Right ventricle myocardium superior (tissue), 1 donor: ENCODE measurements at regions not wholly inside any gene's neighbourhood (a gene's known extent, or its start where the extent isn't known, plus 50 kb on each side); places are given as distances from the start of the nearest gene placed in this dataset.
"Not testable (repeated sequence)": the region's sequence is repeated elsewhere in the genome, so short reads cannot be mapped to it uniquely, and the experiment has no call there.

ENCODE experiments used
- ATAC-seq: fragments of 200-7000 bp; cut with Tn5 transposase; one replicate; pipeline ENCODE4 v1.9.1; 2020; ENCODE audit warnings: mild to moderate bottlenecking; ENCODE audit not compliant: poor library complexity
- DNase-seq: peaks from one replicate; pipeline ENCODE4 v3.0.0-alpha.2; 2020
- intact Hi-C: fragments of 100-400 bp; cut with DNase I; formaldehyde crosslinking; loops from one replicate; pipeline ENCODE4 v1.11.2; 2022
- donor health status: DM: no; HTN: yes; CAD: no; lungs with severe emphysema.

DNA sequence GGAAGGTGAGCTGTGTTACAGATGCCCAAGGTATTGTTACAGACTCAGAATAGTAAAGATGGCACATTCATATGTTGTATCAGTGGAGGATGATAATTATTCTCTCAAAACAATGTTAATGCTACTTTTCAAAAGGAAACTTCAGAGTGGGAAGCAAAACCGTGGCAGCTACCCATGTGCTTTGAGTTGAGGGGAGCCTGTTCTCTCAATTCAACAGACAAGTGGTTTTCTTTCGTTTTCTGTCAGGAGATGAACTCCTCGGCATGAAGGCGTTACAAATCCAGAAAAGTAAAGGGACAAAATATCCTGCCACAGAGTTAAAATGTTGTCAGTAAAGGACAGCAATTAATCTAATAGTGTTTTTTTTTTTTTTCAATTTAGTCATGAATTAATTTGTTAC lies 629.4 kb upstream of the GBE1 start:
- DNase-seq (no peak), ATAC-seq (no peak)
- intact Hi-C loops: no loop called here

DNA sequence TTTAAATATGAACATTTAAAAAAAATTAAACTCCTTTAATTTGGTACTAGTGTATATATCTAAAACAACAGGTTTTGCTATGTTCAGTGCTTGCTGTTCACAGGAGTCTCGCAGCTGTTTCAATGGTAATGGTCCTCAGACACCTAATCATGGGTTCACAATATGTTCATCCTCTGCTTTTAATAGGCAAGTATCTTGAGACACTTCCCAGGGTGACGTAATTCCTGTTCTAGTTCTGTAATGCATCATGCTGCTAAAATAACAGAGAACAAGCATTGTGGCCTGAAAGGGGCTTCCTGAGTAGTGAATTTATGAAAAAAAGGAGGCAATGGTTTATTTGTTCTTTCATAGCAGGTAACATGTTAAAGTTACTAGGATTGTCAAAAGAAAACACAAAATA lies 625.2 kb upstream of the GBE1 start:
- ATAC-seq (no peak), DNase-seq (no peak)
- intact Hi-C loops: no loop called here

DNA sequence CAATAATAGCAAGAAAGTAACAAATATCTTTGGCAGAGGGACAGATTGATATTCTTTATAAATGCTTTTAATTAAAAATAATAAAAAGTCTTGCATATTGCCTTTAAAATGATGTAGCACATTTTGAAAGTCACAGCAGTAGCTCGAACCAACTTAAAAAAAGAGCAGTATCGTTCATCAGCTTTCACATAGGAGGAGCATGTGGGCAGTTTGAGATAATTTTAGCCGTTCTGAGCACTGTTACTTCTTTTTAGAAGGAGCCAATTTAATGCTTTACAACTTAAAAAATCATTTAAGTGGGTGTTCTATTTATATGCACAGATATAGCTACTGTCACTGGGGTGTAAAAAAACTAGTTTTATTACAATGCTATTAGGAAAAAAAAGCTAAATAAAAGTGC lies 622.7 kb upstream of the GBE1 start:
- DNase-seq: no peak
- intact Hi-C loops: no loop called here
- ATAC-seq: no peak

DNA sequence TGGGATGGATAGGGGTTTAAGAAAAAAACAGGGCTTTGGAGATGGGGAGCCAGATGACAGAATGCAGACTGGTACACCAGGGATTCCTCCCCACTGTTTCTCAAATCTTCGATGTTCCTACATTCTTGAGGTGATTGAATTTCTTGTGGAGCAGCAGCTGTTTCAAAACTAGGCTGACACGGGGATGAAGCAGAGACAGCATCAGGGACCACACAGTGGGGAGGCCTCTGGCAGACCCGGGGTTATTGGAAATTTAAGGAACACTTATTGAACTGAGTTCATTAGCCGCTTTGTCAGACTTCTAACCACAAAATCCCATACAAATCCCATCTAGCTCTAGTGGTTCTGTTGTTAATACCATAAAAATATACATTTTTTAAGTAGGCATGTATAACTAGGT lies 621.4 kb upstream of the GBE1 start:
- DNase-seq (no peak), ATAC-seq (no peak)
- intact Hi-C loops: no loop called here

DNA sequence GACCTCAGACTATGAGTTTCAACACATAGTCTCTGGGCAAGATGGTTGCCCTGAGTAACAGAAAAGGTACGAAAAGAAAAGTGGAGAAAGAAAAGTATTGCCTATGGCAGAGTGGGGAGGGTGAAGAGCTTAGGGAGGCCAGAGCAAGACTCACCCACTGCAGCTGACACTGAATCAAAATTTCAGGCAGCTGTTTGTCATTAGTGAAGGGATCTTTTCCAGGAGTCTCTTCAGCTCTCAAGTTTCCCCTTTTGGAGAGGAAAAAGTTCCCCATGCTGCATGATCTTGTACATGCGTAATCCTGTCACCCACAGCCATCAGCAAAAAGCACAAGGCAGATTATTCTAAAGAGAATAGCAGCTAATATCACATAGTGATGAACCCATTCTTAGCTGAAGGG lies 616.9 kb upstream of the GBE1 start:
- no peak for ATAC-seq
- intact Hi-C loops: no loop called here
- DNase-seq: no peak

DNA sequence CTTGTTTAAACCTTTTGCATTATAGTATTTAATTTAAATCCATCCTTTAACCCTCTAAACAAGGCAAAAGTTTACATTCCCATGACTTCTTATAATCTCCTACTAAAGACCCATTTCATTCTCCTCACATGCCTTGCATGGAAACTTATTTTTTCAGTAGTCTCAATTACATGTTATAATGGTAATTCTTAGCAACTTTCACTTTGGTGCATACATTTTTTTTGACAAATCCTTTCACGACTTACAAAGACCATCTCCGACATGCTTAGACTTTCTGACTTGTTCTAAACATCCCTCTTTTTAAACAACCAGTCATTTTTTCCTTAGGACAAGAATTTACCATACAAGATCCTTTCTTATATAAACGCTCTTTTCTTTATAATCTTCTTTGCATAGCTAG lies 615.4 kb upstream of the GBE1 start:
- ATAC-seq: no peak
- no peak for DNase-seq
- intact Hi-C loops: no loop called here

DNA sequence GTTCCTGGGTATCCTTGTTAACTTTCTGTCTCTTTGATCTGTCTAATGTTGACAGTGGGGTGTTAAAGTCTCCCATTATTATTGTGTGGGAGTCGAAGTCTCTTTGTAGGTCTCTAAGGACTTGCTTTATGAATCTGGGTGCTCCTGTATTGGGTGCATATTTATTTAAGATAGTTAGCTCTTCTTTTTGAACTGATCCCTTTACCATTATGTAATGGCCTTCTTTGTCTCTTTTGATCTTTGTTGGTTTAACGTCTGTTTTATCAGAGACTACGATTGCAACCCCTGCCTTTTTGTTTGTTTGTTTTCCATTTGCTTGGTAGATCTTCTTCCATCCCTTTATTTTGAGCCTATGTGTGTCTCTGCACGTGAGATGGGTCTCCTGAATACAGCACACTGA lies 612.4 kb upstream of the GBE1 start:
- ATAC-seq, intact Hi-C loops, DNase-seq: not testable (repeated sequence)

DNA sequence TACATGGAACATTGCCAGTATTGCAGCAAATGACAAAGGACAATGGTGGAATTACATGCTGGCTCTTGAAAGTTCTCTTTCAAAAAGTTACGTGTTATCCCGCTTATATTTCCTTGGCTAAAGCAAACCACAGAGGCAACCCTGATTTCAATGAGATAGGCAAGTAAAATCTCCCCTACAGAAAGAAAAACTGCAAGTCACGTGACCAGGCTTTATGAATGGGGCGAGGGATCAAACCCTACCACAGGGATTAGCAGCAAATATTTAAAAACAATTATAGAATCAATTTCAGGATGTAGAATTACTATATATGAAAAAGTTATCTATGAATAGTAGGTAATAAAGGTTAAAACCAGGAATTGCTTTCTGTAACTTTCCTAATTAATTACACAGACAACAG lies 603.4 kb upstream of the GBE1 start:
- ATAC-seq (no peak), DNase-seq (no peak)
- intact Hi-C loops: no loop called here

DNA sequence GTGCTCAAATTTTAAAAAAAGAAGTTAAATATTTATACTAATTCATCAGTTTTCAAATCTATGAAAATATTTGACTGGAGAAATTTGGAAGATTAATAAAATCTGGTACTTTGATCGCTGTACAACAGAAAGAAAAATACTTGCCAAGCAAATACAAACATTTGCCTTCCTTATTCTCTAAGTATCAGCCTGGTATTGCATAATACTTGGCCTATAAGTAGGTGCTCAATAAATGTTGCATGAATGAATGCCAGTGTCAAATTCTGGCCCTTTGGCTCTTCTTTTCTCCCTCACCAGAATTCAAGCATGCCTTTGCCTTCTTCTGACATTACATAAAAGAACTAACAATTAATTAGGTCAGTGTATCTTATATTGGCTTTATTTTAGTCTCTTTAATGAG lies 601.7 kb upstream of the GBE1 start:
- intact Hi-C loops: no loop called here

DNA sequence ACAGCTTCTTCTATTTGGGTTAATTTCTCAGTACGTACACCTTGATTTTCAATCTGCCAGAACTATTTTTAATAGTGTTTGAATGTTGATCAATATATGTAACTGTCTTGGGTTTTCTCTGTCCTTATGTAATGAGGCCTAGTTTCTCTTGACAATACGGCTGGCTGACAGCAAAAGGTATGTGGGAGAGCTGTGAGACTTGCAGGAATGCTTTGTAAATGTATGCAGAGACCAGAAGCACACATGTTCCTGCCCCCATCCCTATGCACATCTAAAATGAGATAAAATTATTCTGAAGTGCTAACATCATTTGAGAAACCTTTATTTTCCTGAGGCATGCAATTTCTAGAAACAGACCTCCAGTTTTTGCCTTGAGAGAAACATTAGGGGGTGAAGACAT lies 593.8 kb upstream of the GBE1 start:
- ATAC-seq (no peak), DNase-seq (no peak)
- intact Hi-C loops: no loop called here

More for the DNA sequence above, 601.7 kb upstream of the GBE1 start:
- ATAC-seq (no peak), DNase-seq (no peak)

DNA sequence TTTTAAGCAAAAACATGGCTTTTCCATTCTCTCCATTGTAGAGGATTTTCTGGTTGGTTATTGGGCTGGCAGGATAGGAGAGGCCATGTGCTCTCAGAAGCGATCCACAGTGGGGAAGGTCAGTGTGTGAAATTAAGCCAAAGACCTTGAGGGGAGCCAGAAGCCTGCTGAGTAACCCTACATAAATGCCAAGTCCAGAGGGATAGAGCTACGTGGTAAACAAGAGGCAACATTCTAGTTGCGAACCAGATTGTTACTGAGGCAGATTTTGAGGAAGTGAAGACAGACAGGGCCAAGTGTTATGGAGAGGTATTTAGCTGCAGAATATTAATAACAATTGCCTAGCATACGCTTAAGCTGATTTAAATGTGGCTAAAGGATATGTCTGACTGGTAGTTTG lies 592.8 kb upstream of the GBE1 start:
- peak; percentile 88 for ATAC-seq
- intact Hi-C loops: no loop called here
- no peak for DNase-seq

DNA sequence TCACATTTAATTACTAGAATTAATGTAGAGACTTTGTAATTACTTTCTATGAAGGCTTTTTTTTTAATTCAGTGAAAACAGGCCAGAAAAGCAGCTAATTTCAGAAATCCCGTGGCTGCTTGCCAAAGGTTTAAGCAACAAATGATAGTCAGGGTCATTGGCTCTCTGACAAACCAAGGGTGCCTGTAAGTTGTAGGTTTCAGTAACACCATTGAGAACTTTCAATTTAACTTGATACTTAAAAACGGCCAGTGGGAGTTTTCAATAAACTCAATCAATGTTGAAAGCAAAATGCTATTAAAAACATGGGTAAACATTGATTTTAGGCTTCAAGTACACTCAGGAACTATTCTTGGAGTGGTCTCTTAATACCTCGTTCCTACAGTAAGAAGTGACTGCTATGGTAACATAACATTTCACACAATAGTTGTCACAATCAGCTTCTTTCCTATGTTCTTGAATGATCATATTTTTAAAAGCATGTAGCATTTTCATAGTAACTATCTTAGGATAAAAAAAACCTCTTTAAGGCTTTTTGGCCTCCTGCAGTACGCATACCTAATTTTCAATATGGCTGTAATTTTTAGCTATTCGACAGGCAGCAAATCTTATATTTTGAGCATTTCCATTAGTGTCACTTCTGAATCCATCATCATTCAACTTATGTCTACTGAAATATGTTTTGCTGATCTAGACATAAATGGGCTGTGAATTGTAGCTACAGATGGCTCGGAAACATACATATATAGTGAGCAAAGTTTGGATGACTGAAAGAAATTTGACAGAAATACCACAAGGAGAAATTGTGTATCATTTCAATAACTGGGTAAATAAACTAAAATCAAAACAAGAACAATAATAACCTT lies 592.1 kb upstream of the GBE1 start:
- intact Hi-C loops: no loop called here
- no peak for DNase-seq

DNA sequence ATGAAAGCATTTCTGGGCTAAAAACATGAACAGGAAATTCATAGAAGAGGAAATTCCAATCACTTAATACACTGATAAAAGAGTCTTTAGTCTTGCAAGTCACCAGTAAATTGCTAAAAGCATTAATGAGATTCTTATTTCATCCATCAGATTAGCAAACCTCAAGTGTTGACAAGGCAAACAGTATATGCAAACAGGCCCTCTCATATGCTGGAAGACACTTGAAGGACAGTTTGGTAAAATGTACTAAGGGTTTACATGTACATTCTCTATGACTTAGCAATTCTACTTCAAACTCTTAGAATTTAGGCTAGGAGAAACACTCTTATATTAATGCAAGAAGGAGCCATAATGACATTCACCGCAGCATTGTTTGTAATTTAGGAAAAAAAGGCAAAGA lies 586.1 kb upstream of the GBE1 start:
- intact Hi-C loops: no loop called here
- no peak for ATAC-seq
- no peak for DNase-seq

More for the DNA sequence above, 592.1 kb upstream of the GBE1 start:
- ATAC-seq: peak; percentile 58

DNA sequence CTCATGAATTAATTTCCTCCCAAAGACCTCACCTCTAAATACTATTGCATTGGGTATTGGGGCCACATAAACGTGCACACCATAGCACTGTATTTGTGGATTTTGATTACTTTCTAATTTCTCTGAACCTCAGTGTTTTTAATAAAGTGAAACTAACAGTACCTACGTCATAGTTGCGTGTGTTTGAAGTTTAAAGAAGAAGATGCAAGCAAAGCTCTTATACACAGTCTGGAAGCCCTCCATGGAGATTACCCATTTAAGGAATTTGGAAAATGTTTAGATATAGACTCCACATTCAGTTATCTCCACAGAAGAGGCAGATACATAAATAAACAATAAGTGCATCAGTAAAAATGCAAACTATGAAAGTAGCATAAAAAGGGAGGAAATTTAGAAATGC lies 581.1 kb upstream of the GBE1 start:
- DNase-seq: no peak
- ATAC-seq: no peak
- intact Hi-C loops: no loop called here

DNA sequence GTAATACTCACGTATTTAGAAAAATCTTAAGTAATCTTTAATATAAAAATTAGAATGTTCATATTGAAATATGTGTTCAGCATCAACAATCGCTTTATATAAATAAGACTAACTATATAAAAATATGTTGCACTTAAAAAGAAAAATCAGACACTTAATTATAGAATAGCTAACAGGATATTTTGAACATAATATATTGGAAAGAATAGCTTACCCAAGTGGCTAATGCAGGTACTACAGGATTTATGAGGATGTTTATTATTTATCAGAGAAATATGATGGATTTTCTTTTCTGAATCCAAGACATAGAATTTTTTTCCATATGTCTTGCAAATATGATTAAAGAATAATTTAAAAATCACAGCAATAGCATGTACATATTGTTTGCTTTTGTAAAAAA lies 567.9 kb upstream of the GBE1 start:
- ATAC-seq (no peak), DNase-seq (no peak)
- intact Hi-C loops: no loop called here

DNA sequence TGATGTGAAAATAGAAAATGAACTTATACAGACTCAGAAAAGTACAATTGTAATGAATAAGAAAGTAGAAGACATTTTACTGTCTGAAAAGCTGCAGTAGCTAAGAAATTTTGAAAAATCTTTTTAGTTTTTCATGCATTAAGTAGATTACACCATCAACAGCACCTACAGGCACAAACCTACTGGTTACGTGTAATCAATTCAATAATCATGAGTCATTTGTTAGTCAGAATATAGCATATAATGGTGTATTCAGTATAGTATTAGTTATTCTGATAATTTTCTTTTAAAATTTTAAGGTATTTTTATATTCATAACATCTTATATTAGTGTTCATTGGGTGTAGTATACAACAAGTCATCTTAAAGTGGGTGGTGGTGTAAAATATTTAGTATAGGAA lies 550.5 kb upstream of the GBE1 start:
- intact Hi-C loops: no loop called here
- DNase-seq (no peak), ATAC-seq (no peak)

DNA sequence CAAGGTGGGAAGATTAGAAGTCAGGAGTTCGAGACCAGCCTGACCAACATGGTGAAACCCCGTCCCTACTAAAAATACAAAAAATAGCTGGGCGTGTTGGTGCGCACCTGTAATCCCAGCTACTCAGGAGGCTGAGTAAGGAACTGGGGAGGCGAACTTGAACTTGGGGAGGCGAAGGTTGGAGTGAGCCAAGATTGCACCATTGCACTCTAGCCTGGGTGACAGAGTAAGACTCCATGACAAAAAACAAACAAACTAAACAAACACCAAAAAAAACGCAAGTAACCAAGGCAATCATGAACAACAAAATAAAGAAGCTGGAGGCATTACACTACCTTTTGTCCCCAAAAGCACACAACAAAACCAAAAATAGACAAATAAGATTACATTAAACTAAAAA lies 547.3 kb upstream of the GBE1 start:
- ATAC-seq: no peak
- intact Hi-C loops: no loop called here
- DNase-seq: no peak

DNA sequence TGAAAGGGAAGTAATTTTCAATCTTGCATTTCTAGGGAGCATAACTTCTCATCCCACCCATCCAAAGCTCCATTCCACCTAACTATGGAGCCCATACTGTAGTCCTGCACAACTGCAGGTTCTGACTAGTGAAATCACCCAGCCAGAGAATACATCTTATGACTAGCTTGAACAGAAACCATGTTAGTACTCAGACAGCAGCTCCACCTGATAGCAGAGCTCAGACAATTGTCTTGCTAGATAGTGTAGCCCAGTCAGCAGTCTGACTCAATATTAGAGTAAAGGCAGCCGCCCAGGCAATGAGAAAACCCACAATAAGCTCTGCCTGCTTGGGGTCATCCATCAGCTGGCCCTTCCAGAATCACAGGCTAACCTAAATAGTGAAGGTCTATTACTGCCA lies 544.7 kb upstream of the GBE1 start:
- intact Hi-C loops: no loop called here
- ATAC-seq: no peak
- DNase-seq: no peak

DNA sequence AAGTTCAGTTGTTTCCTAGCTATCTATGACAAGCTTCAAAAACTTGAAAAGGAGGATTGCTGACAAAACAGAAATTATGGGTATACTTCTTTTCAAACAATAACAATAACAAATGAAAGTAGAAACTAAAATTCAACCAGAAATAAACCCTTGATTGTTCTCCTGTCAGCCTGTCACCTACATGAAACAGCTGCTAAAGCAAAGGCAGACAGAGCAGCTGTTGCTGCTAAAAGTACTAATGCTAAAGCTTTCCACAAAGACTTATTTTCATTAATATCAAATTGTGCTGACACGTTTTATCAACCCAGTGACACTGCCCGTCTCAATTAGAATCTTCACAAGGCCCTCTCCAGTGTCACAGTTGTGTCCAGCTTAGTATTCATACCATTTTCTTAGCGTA lies 533.2 kb upstream of the GBE1 start:
- ATAC-seq (no peak), DNase-seq (no peak)
- intact Hi-C loops: no loop called here

DNA sequence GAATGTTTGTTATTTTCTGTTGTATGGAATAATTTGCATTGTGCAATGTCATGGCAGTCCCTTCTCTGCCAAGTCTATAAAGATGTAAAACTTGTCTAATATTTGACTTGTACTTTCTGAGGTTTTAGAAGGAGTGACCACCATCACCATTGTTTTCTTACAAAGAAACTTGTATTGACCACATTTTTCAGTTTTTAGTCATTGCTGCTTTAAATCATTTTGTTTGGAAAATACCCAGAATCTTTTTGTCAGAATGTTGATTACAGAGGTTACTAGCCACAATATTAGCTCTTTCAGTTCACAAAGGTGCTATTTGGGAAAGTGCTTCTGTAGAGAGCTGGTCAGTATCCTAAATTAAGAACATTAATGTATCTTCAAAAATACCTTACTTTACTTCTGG lies 532.4 kb upstream of the GBE1 start:
- DNase-seq: no peak
- ATAC-seq: no peak
- intact Hi-C loops: no loop called here

DNA sequence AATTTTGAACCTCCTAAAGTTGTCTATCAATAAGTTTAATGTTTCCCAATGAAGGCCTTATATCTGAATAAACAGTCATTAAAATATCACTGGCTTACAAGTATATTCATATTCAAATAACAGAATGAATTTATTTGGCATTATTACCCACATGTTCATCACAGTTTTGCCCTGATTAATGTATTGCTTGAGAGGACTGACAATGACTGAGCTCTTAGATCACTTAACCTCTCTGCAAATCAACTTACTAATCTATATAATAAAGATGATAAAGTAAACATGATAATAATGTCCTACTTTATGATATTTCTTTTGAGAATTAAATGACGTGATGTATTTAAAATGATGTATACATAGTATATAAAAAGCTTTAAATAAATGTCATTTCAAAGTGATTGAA lies 532.0 kb upstream of the GBE1 start:
- no peak for ATAC-seq
- no peak for DNase-seq
- intact Hi-C loops: no loop called here
